A673 (cell line): ENCODE measurements at regions not wholly inside any gene's neighbourhood (a gene's known extent, or its start where the extent isn't known, plus 50 kb on each side); places are given as distances from the start of the nearest gene placed in this dataset.

Source experiments
- BruUV-seq: library from RNA; stranded (reverse); fragments of 400-500 nt; replicated peaks from 2 replicates; lab custom pipeline; 2021; lab: Mats Ljungman, UMichigan
- CTCF ChIA-PET: fragments of 300-600 bp; sonication (Branson Sonifier 250); formaldehyde crosslinking; loops from one replicate; lab custom pipeline; 2022; ENCODE audit warnings: antibody characterized with exemption; lab: Charles Lee
- POLR2A ChIA-PET: fragments of 300-600 bp; sonication (Branson Sonifier 250); formaldehyde crosslinking; loops from one replicate; lab custom pipeline; 2022; ENCODE audit warnings: antibody characterized with exemption; ENCODE audit not compliant: low non-redundant PET; lab: Charles Lee
- DNase-seq: peaks from one replicate; pipeline ENCODE4 v3.0.0-alpha.2; 2015; ENCODE audit warnings: low spot score
- H3K27ac ChIP-seq: fragments of 200-600 bp; sonication (generic); 2 replicates; pipeline ENCODE4 v1.5.1; 2016; ENCODE audit warnings: mixed run types, low read depth, mild to moderate bottlenecking, mixed read lengths, antibody characterized with exemption, low read length; ENCODE audit not compliant: poor library complexity, severe bottlenecking
- H3K27me3 ChIP-seq: fragments of 200-600 bp; sonication (generic); replicated peaks from 2 replicates; pipeline ENCODE4 v1.6.1; 2017; ENCODE audit warnings: mixed run types, low read depth, mild to moderate bottlenecking, mixed read lengths, antibody characterized with exemption, low read length; ENCODE audit not compliant: insufficient read depth, poor library complexity
- H3K36me3 ChIP-seq: fragments of 200-600 bp; sonication (generic); 2 replicates; pipeline ENCODE4 v1.6.1; 2016; ENCODE audit warnings: mixed run types, mild to moderate bottlenecking, mixed read lengths, antibody characterized with exemption, low read length; ENCODE audit not compliant: insufficient read depth, poor library complexity, severe bottlenecking
- H3K4me1 ChIP-seq: fragments of 200-600 bp; sonication (generic); 2 replicates; pipeline ENCODE4 v1.6.1; 2017; ENCODE audit warnings: mixed run types, mild to moderate bottlenecking, mixed read lengths, antibody characterized with exemption, low read length; ENCODE audit not compliant: insufficient read depth, poor library complexity, severe bottlenecking
- H3K4me3 ChIP-seq: fragments of 200-600 bp; sonication (generic); 2 replicates; pipeline ENCODE4 v1.5.1; 2016; ENCODE audit warnings: low read depth, mixed run types, mild to moderate bottlenecking, mixed read lengths, low read length; ENCODE audit not compliant: poor library complexity, severe bottlenecking
- H3K9me3 ChIP-seq: fragments of 200-600 bp; sonication (generic); 2 replicates; pipeline ENCODE4 v1.6.1; 2016; ENCODE audit warnings: mixed run types, low read depth, mild to moderate bottlenecking, mixed read lengths, antibody characterized with exemption, low read length; ENCODE audit not compliant: poor library complexity, severe bottlenecking
- CTCF ChIP-seq: fragments of 300-800, 200-600 bp; sonication (generic); conservative IDR thresholded peaks from 2 replicates; pipeline ENCODE4 v1.5.1; 2017; ENCODE audit warnings: low read depth, mild to moderate bottlenecking, antibody characterized with exemption, low read length, moderate library complexity, mixed read lengths
- EZH2 ChIP-seq: fragments of 200-600 bp; sonication (generic); IDR thresholded peaks from 2 replicates; pipeline ENCODE4 v1.6.1; 2017; ENCODE audit warnings: borderline replicate concordance, low read depth, mild to moderate bottlenecking, mixed read lengths, antibody characterized with exemption, low read length; ENCODE audit not compliant: poor library complexity, severe bottlenecking
- intact Hi-C: fragments of 100-400 bp; cut with micrococcal nuclease; formaldehyde crosslinking; loops from one replicate; pipeline ENCODE4 v1.10.0; 2022; ENCODE audit not compliant: unreplicated experiment

GRCh38 chr15:20665653-20666052 lies 124.1 kb upstream of the GOLGA6L6 start:
- CTCF ChIA-PET, result no interaction called here
- no TSS peak for BruUV-seq
- H3K9me3 ChIP-seq, result peaks cover 40% of the 10 kb centered on the region

GRCh38 chr15:20659265-20659664 lies 117.7 kb upstream of the GOLGA6L6 start:
- H3K27me3 ChIP-seq, result no peaks in the 10 kb centered on the region
- TF ChIP-seq CTCF (no peak), EZH2 (no peak)
- ChIA-PET CTCF (no interaction called here), POLR2A (no interaction called here)
- intact Hi-C loops, result no loop called here
- no peak overlapping the region for H3K4me3 ChIP-seq
- H3K36me3 ChIP-seq, result no peaks in the 10 kb centered on the region
- peaks cover 39% of the 10 kb centered on the region for H3K9me3 ChIP-seq
- DNase-seq, result peak; percentile 18
- H3K27ac ChIP-seq, result no peak overlapping the region
- no peaks in the 10 kb centered on the region for H3K4me1 ChIP-seq
- no TSS peak for BruUV-seq

More at GRCh38 chr15:20665653-20666052, 124.1 kb upstream of the GOLGA6L6 start:
- no peak for TF ChIP-seq EZH2
- TF ChIP-seq CTCF, result no peak
- no peak for DNase-seq
- intact Hi-C loops, result no loop called here
- Histone ChIP-seq H3K27ac (no peak overlapping the region), H3K27me3 (no peaks in the 10 kb centered on the region), H3K36me3 (no peaks in the 10 kb centered on the region), H3K4me3 (no peak overlapping the region), H3K4me1 (no peaks in the 10 kb centered on the region)
- POLR2A ChIA-PET, result no interaction called here

GRCh38 chr15:20658024-20658423 lies 116.4 kb upstream of the GOLGA6L6 start:
- DNase-seq, result no peak
- no peaks in the 10 kb centered on the region for H3K36me3 ChIP-seq
- H3K27ac ChIP-seq, result no peak overlapping the region
- ChIA-PET POLR2A (no interaction called here), CTCF (no interaction called here)
- intact Hi-C loops, result no loop called here
- H3K9me3 ChIP-seq, result peaks cover 43% of the 10 kb centered on the region
- no peak overlapping the region for H3K4me3 ChIP-seq
- BruUV-seq, result no TSS peak
- no peaks in the 10 kb centered on the region for H3K4me1 ChIP-seq
- no peaks in the 10 kb centered on the region for H3K27me3 ChIP-seq
- TF ChIP-seq EZH2, result no peak
- TF ChIP-seq CTCF, result no peak
